HG03097 (cell line): ENCODE measurements at regions not wholly inside any gene's neighbourhood (a gene's known extent, or its start where the extent isn't known, plus 50 kb on each side); places are given as distances from the start of the nearest gene placed in this dataset.

Experiments used
- ATAC-seq: cut with Tn5 transposase; IDR thresholded peaks from one replicate; pipeline ENCODE4 v1.9.1; 2021; ENCODE audit not compliant: unreplicated experiment, low FRiP score

GRCh38 chr12:29073631-29074239 lies 75.3 kb upstream of the FAR2 start:
- peak; percentile 78 for ATAC-seq

GRCh38 chr12:29081101-29081500 lies 68.0 kb upstream of the FAR2 start:
- no peak for ATAC-seq

- ATAC-seq: no peak
Measured at GRCh38 chr12:29082522-29082921, 66.6 kb upstream of the FAR2 start.

- ATAC-seq: no peak
Measured at GRCh38 chr12:29086325-29087271, 62.5 kb upstream of the FAR2 start.

- ATAC-seq: no peak
Measured at GRCh38 chr12:29088611-29089219, 60.4 kb upstream of the FAR2 start.
